GM18499 (cell line): ENCODE measurements at regions not wholly inside any gene's neighbourhood (a gene's known extent, or its start where the extent isn't known, plus 50 kb on each side); places are given as distances from the start of the nearest gene placed in this dataset.

Source experiments
- ATAC-seq: cut with Tn5 transposase; IDR thresholded peaks from one replicate; pipeline ENCODE4 v1.9.1; 2021; ENCODE audit warnings: moderate number of reproducible peaks; ENCODE audit not compliant: insufficient read depth, unreplicated experiment

DNA sequence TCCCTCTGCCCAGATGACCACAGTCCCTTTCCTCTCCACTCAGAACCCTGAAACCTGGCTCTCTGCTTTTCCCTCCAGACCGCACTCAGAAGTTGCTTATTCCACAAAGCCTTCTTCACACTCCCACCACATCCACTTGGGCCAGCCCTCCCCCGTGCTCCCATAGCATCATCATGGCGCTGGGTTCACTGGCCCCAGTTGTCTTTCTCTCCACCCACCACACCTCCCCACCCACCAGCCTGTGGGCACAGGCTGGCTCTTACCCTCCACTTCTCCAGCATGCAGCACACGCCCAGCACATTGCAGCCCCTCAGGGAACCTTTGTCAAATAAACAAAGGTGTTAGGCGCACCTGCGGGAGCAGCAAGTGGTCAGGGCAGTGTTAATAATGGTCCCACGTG, 130.0 kb downstream of the KATNIP start:
- ATAC-seq, result no peak

GRCh38 chr16:27681681-27682080, 131.7 kb downstream of the KATNIP start:
- no peak for ATAC-seq

DNA sequence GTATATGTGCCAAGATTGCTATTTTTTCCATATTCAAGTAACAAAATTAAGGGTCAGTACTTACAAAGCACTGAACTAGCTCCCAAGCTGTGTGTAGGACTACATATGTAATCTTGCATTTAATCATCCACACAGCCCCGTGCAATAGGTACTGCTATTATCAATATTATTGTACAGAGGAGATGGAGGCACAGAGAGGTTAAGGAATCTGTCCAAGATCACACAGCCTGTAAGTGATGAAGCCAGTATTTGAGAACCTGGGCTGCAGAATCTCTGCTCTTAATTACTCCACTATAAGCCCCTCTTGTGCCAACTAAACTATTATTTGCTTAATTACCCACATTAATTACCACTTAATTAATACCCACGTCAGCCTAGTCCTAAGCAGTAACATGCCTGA, 134.1 kb downstream of the KATNIP start:
- no peak for ATAC-seq

DNA sequence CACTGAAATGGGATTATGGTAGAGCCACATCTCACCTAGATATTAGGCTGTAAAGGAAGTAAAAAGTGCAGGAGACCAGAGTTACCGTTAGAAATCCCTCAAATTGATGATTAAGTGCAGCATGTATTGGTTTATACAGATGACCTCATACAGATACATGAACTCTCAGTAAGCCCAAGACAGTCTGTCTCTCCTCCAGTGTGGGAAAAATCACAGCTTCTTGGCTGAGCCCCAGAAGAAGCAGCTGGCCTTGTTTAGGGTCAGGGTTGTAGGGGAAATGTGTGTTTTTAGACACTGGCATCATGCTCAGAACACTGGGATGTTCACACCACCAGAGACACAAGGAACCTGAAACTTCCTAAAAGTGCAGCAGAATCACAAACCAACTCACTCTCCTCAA, 135.9 kb downstream of the KATNIP start:
- ATAC-seq, result no peak

DNA sequence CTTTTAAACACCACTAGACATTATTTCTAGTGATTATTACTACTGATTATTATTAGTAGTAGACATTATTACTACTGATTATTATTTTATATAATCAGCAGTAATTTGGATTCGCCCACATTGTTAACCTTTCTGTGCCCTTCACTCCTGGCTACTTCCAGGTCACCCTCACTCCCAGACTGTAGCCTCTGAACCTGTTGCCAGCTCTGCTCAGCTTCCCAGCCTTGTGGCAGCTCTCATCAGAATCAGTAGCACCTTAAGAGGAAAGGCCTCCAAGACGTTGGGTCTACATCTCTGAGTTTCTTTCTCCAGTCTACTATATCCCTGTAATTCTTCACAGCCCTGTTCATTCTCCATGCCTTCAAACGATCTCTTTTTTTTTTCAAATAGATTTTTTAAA, 137.0 kb downstream of the KATNIP start:
- ATAC-seq, result no peak

DNA sequence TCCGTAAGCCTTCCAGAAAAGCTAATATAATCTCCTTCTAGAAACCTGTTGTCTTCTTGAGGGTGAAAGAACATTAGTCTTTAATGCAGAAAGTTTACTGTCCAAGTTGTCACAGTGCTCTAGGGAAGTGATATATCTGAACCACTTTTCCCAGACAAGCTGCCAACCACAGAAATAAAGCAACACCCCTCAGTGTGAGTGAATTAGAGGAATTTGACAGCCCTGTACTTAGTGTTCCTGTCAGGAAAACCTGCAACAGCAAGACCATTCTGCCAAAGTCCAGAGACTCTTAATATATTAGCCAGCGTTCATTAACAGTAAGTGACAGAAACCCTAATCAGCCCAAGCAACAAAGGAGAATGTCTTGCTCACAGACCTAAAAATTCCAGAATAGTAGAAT, 137.7 kb downstream of the KATNIP start:
- ATAC-seq, result no peak

- ATAC-seq, result no peak
These were observed 139.8 kb downstream of the KATNIP start for GRCh38 chr16:27689711-27690110.

DNA sequence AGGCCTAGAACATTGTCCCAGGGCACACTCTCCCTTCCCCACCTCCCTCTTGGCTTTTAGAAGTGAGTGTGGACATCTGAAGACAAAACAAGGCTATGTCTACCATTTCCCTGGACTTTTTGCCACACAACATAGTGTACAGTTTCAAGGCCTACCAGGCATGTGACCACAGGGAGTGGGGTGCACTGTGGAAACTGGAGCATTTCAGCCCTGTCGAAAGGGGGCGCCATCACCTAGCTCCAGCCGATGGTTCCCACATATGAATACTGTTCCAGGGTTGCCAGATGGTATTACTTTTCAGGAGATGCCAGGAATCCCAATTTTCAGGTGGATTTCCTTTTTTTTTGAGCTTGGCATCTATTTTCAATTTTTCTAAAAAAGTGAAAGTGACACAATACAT, 140.7 kb downstream of the KATNIP start:
- no peak for ATAC-seq

DNA sequence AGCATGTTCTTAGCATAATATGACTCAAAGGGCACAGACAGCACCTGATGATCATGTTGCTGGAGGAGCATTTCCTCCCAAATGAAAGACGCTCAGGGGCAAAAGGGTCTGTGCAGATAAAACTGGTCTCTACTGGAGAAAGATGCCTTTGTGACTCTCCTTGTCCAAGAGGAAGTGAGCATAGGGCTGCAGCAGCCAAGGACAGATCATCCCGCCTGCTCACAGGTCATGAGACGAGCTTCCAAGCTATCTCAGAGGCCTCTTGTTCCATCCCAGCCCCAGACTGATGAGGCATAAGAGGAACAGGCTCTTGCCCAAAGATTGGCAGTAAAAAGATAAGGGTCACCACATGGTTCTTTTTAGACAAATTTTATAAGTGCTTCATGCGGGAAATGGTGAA, 141.8 kb downstream of the KATNIP start:
- no peak for ATAC-seq

DNA sequence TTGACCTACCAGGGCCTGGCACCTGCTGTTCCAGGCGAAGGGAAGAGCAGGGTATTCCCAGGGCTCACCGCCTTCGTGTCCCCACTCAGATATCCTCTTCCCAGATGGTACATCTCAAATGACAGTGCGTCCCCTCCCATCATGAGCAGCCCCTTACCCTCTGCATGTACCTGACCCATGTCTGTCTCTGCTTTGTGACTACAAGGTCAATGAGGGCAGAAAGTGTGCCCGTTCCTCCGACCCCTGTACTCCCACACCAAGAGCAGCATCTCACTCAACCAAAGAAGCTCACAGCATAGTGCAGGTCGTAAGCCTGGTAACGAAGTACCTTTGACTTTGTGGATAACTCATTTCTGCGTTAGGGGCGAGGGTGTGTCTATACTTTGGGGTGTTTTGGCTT, 142.6 kb downstream of the KATNIP start:
- no peak for ATAC-seq

- no peak for ATAC-seq
These were observed 145.2 kb downstream of the KATNIP start for GRCh38 chr16:27695161-27695560.

GRCh38 chr16:27698266-27698665, 148.3 kb downstream of the KATNIP start:
- ATAC-seq, result no peak

GRCh38 chr16:27698746-27699145, 148.8 kb downstream of the KATNIP start:
- ATAC-seq, result no peak

- no peak for ATAC-seq
These were observed 149.6 kb downstream of the KATNIP start for GRCh38 chr16:27699540-27699939.

DNA sequence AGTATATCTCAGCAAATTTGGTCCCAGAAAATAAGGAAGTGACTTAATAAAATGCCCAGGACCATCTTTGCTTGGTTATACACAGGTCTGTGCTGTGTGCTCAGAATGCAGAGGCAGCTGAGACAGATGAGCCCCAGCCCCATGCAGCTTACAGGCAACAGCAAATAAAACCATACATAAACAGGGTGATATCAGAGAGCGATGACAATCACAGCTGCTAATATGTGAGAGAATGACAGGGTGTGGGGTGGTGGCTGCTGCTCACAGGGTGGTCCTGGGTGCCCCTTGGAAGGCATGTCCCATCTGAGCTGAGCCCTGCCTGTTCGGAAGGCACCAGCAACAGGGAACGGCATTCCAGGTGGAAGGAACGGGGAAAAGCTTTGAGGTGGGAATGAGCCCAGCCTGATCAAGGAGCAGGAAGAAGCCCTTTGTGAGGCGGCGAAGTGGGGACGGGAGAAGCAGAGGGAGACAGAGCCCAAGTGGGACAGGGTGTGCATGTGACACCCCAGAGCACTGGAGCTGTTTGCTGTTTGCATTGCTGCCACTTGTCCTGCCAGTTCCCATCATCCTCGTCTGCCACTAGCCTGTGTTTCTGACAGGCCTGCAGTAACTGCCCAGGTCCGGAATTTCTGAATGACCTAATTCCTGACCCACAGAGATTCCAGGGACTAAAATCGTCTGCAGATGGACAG, 150.5 kb downstream of the KATNIP start:
- ATAC-seq, result no peak

DNA sequence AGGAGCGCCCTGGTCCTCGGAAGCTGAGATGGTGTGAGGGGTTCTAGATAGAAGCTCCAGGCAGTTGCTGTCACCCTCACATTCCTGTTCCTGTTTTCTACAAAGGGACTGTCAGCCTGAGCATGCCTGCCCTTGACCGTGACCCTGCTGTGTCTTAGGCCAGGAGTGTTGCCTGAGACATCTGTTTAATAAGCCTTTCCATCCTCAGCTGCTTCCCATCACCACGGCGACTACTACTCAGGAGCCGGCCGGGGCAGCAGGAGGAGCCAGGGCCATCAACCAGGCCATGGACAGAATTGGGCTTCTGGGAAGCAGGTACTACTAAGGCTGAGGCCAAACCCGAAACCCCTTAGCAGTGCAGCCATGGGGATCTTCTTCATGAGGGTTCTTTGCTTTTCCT, 151.4 kb downstream of the KATNIP start:
- ATAC-seq, result no peak

- no peak for ATAC-seq
These were observed 153.2 kb downstream of the KATNIP start for GRCh38 chr16:27703121-27703520.

- ATAC-seq, result no peak
These were observed 153.6 kb downstream of the KATNIP start for GRCh38 chr16:27703545-27703944.

GRCh38 chr16:27704252-27704651, 154.3 kb downstream of the KATNIP start:
- ATAC-seq, result no peak

DNA sequence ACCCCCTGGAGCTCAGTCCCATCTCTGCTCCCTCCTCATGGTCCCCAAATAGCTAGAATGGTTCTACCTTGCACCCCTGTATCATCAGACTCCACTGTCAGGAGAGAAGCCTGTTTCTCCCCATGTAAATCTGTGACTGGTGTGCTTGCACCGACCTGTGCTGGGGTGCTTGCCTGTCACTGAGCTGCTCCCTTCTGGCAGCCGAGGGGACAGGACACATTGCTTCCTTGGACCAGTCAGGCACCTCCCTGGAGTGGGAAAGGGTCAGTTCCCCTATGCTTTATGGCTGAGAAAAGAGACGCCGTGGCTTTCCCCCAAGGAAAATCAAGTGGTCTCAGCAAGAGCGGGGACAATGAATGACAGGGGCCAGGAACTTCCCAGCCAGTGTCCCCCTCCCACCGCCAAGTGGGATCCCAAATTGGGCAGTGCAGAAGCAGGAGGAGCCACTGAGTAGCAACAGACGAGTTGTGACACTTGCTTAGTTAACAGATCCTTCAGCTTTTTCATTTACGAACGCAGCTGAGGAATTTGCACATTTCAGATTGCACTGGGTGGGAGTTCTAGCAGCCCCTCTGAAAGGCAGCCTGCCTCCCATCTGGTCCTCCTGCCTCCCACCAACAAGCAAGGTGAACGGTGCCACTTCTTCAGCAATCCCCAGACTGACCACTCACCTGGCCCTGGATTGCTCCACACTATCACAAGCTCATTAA, 156.4 kb downstream of the KATNIP start:
- ATAC-seq, result no peak

DNA sequence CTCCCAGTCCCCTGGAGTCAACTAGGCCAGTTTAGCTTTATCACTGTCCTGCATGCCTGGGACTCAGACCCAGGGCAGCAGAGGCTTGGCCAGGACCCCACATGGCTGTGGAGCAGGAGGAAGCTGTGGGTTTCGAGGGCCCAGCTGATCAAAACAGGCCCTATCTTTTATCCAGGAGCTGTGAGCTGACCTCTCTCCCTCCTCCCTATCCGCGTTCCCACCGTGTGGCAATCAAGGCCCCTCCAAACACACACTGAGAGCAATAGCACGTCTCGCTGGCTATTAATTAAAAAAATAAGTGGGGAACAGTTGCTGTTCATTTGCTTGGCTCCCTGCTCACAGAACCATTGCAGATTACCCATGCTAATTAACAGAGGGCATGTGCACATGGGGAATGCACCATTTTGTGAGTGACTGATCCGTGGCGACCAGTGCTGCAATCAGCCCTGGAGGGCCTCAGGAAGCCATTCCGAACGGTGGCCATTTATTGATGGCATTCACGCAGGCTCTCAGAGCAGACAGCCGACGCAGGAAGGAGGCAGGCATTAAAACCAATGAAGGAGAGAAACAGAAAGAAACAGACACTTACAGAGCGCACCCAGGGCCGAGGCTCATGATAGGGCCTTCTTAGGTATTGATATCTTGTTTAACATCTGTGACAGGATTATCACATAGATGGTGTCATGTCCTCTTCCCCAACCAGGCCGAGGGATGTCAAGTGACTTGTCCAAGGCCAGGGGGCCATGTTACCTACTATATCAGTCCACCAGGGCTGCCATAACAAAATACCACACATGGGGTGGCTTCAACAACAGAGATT, 157.1 kb downstream of the KATNIP start:
- ATAC-seq, result no peak
